GM23248 (cell line): ENCODE measurements at regions not wholly inside any gene's neighbourhood (a gene's known extent, or its start where the extent isn't known, plus 50 kb on each side); places are given as distances from the start of the nearest gene placed in this dataset.

Experiments
- DNase-seq: peaks from one replicate; pipeline ENCODE4 v3.0.0-alpha.2; 2015
- H2AFZ ChIP-seq: fragments of 200-600 bp; sonication (generic); 2 replicates; pipeline ENCODE4 v1.6.1; 2016; ENCODE audit warnings: antibody characterized with exemption
- H3F3A ChIP-seq: fragments of 200-600 bp; sonication (generic); 2 replicates; pipeline ENCODE4 v1.6.1; 2016; ENCODE audit warnings: mild to moderate bottlenecking, antibody characterized with exemption, mixed run types; ENCODE audit not compliant: insufficient read depth
- H3K27ac ChIP-seq: fragments of 200-600 bp; sonication (generic); 2 replicates; pipeline ENCODE4 v1.5.1; 2016; ENCODE audit warnings: mild to moderate bottlenecking
- H3K27me3 ChIP-seq: fragments of 200-600 bp; sonication (generic); replicated peaks from 2 replicates; pipeline ENCODE4 v1.6.1; 2016; ENCODE audit warnings: mild to moderate bottlenecking; ENCODE audit not compliant: insufficient read depth
- H3K36me3 ChIP-seq: fragments of 200-600 bp; sonication (generic); 2 replicates; pipeline ENCODE4 v1.6.1; 2016; ENCODE audit warnings: low read depth, mild to moderate bottlenecking
- H3K4me1 ChIP-seq: fragments of 200-600 bp; sonication (generic); 2 replicates; pipeline ENCODE4 v1.6.1; 2016; ENCODE audit warnings: mild to moderate bottlenecking; ENCODE audit not compliant: insufficient read depth
- H3K4me2 ChIP-seq: fragments of 200-600 bp; sonication (generic); one replicate; pipeline ENCODE4 v1.6.1; 2016; ENCODE audit warnings: mild to moderate bottlenecking; ENCODE audit not compliant: unreplicated experiment
- H3K4me3 ChIP-seq: fragments of 200-600 bp; sonication (generic); 2 replicates; pipeline ENCODE4 v1.5.1; 2016; ENCODE audit warnings: mild to moderate bottlenecking
- H3K79me2 ChIP-seq: fragments of 200-600 bp; sonication (generic); 2 replicates; pipeline ENCODE4 v1.6.1; 2016; ENCODE audit warnings: mild to moderate bottlenecking; ENCODE audit not compliant: insufficient read depth
- H3K9ac ChIP-seq: fragments of 200-600 bp; sonication (generic); 2 replicates; pipeline ENCODE4 v1.6.1; 2016; ENCODE audit warnings: mild to moderate bottlenecking
- H3K9me2 ChIP-seq: fragments of 200-600 bp; sonication (generic); 2 replicates; pipeline ENCODE4 v1.6.1; 2016; ENCODE audit warnings: mixed run types, mild to moderate bottlenecking, moderate library complexity; ENCODE audit not compliant: insufficient read depth
- H3K9me3 ChIP-seq: fragments of 200-600 bp; sonication (generic); one replicate; pipeline ENCODE4 v1.6.1; 2017; ENCODE audit warnings: low read depth
- H4K20me1 ChIP-seq: fragments of 200-600 bp; sonication (generic); 2 replicates; pipeline ENCODE4 v1.6.0; 2016; ENCODE audit not compliant: insufficient read depth
- EZH2 ChIP-seq: fragments of 200-600 bp; sonication (generic); IDR thresholded peaks from 2 replicates; pipeline ENCODE4 v1.6.1; 2018; ENCODE audit warnings: antibody characterized with exemption, mild to moderate bottlenecking; ENCODE audit not compliant: insufficient read depth, poor library complexity, severe bottlenecking
- EZH2phosphoT487 ChIP-seq: fragments of 200-600 bp; sonication (generic); IDR thresholded peaks from 2 replicates; pipeline ENCODE4 v1.6.1; 2018; ENCODE audit warnings: antibody characterized with exemption, moderate library complexity, mild to moderate bottlenecking, low read depth; ENCODE audit not compliant: insufficient read depth
- whole genome bisulfite sequencing, 2 experiments: methylation state at CpG; one replicate each; pipeline ENCODE4 v1.1.6; 2015 to 2017; ENCODE audit warnings: low lambda C conversion rate in 2 of 2, low coverage in 1 of 2; ENCODE audit errors: missing lambda C conversion rate in 2 of 2; 5-methylcytosine and 5-hydroxymethylcytosine counted together
- in situ Hi-C: fragments of 300-500 bp; cut with MboI; formaldehyde crosslinking; loops from 2 replicates; pipeline ENCODE4 v1.15.0; 2020

DNA sequence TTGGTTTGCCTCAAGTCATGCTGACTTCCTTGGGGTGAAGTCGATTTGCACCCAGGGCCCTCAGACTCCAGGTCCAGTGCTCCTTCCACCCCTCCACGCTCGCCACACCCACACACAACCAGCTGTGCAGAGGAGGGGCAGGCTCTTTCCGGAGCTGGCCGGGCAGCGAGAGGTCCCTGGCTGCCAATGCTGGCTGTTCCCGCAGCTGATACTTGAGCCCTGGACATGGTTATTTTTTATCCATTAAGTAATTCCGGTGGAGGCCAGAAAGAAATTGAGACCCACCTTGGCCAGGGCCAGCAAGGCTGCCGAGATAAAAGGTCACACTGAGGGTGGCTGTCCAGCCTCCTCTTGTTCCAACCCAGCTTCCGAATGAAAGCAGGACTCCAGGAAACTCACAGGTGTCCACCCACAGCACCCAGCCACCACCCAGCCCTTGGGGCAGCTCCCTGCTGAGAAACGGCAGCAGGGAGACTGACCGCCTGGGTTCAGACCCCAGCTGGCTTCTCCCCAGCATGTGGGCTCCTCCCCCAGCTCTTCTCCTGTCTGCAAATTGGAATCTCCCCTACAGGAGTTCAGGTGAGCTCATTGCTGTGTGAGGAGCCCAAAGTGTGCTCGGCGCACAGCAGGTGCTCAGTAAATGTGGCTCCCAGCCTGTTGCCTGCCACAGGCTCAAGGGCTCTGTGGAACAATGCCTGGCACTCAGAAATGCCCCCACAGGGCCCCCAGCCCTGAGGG lies 77.8 kb downstream of the PDGFA start:
- H3K9me3 ChIP-seq, result no peaks in the 10 kb centered on the region
- no peaks in the 10 kb centered on the region; the same call in 1 of the 2 replicates for H3K27me3 ChIP-seq
- H3F3A ChIP-seq, result no peaks in the 10 kb centered on the region
- H3K36me3 ChIP-seq, result no peaks in the 10 kb centered on the region
- no peak overlapping the region for H3K27ac ChIP-seq
- H3K9me2 ChIP-seq, result no peaks in the 10 kb centered on the region
- no peaks in the 10 kb centered on the region for H3K4me1 ChIP-seq
- H3K4me3 ChIP-seq, result no peak overlapping the region
- 33 to 36% methylated on average over 14 of the region's 14 CpGs for WGBS, 2 experiments
- H3K79me2 ChIP-seq, result no peaks in the 10 kb centered on the region
- no peak overlapping the region for H3K4me2 ChIP-seq
- H3K9ac ChIP-seq, result no peak overlapping the region
- no peak for TF ChIP-seq EZH2phosphoT487
- no peak for TF ChIP-seq EZH2
- no peaks in the 10 kb centered on the region for H4K20me1 ChIP-seq
- DNase-seq, result no peak
- in situ Hi-C loops, result no loop called here
- H2AFZ ChIP-seq, result no peak overlapping the region

DNA sequence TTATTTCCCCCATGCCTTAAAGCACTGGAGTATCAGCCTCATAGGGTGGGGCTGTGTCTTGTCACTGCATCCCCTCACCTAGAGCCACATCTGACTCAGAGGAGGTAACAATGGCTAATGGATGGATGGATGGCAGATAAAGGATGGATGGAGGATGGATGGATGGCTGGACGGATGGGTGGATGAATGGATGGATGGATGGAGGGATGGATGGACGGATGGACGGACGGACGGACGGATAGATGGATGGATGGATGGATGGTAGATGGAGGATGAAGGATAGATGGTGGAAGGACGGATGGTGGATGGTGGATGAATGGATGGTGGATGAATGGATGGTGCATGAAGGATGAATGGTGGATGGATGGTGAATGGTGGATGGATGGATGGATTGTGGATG lies 77.2 kb downstream of the PDGFA start:
- 59 to 72% methylated on average over 7 of the region's 7 CpGs for WGBS, 2 experiments
- no peaks in the 10 kb centered on the region for H3K9me2 ChIP-seq
- no peaks in the 10 kb centered on the region for H3K9me3 ChIP-seq
- H3K4me3 ChIP-seq, result no peak overlapping the region
- H3K27me3 ChIP-seq, result no peaks in the 10 kb centered on the region; the same call in 1 of the 2 replicates
- no peaks in the 10 kb centered on the region for H3F3A ChIP-seq
- no peaks in the 10 kb centered on the region for H3K4me1 ChIP-seq
- H2AFZ ChIP-seq, result no peak overlapping the region
- H3K9ac ChIP-seq, result no peak overlapping the region
- DNase-seq, result no peak
- H3K4me2 ChIP-seq, result no peak overlapping the region
- H4K20me1 ChIP-seq, result no peaks in the 10 kb centered on the region
- in situ Hi-C loops, result no loop called here
- no peak overlapping the region for H3K27ac ChIP-seq
- TF ChIP-seq EZH2phosphoT487 (no peak), EZH2 (no peak)
- no peaks in the 10 kb centered on the region for H3K79me2 ChIP-seq
- no peaks in the 10 kb centered on the region for H3K36me3 ChIP-seq

DNA sequence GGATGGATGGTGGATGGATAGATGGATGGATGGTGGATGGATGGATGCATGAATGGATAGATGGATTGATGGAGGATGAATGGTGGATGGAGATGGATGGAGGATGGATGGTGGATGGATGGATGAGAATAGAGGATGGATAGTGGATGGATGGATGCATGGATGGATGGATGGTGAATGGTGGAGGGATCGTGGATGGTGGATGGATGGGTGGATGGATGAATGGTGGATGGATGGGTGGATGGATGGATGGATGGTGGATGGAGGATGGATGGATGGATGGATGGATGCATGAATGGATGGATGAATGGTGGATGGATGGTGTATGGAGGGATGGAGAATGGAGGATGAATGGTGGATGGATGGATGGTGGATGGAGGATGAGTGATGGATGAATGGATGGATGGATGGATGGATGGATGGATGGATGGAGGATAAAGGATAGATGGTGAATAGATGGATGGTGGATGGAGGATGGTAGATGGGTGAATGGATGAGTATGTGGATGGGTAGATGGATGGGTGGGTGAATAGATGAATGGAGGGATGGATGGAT lies 76.3 kb downstream of the PDGFA start:
- no peaks in the 10 kb centered on the region for H3K9me3 ChIP-seq
- TF ChIP-seq EZH2 (no peak), EZH2phosphoT487 (no peak)
- no peaks in the 10 kb centered on the region for H3K36me3 ChIP-seq
- no peak overlapping the region for H3K27ac ChIP-seq
- H4K20me1 ChIP-seq, result no peaks in the 10 kb centered on the region
- no peaks in the 10 kb centered on the region for H3K4me1 ChIP-seq
- no peak overlapping the region for H3K4me3 ChIP-seq
- H3K4me2 ChIP-seq, result no peak overlapping the region
- H3K79me2 ChIP-seq, result no peaks in the 10 kb centered on the region
- DNase-seq, result no peak
- H3K9me2 ChIP-seq, result no peaks in the 10 kb centered on the region
- H2AFZ ChIP-seq, result no peak overlapping the region
- no peaks in the 10 kb centered on the region; the same call in 1 of the 2 replicates for H3K27me3 ChIP-seq
- H3F3A ChIP-seq, result no peaks in the 10 kb centered on the region
- no peak overlapping the region for H3K9ac ChIP-seq
- 30 to 57% methylated on average over 1 of the region's 1 CpG for WGBS, 2 experiments
- in situ Hi-C loops, result no loop called here

GRCh38 chr7:444606-445005 lies 75.0 kb downstream of the PDGFA start:
- Histone ChIP-seq H3K79me2 (no peaks in the 10 kb centered on the region), H3K9me3 (no peaks in the 10 kb centered on the region), H4K20me1 (no peaks in the 10 kb centered on the region), H3K27ac (no peak overlapping the region), H3K9me2 (no peaks in the 10 kb centered on the region), H3K4me1 (no peaks in the 10 kb centered on the region), H3K36me3 (no peaks in the 10 kb centered on the region), H3K9ac (no peak overlapping the region), H3F3A (no peaks in the 10 kb centered on the region), H2AFZ (no peak overlapping the region), H3K27me3 (peaks cover 4% of the 10 kb centered on the region; the same call in 1 of the 2 replicates), H3K4me3 (no peak overlapping the region), H3K4me2 (no peak overlapping the region)
- in situ Hi-C loops, result no loop called here
- TF ChIP-seq EZH2phosphoT487 (no peak), EZH2 (no peak)
- DNase-seq, result peak; percentile 36
- 6% methylated on average over 8 of the region's 8 CpGs for WGBS, 2 experiments
